GM21447 (cell line): ENCODE measurements at regions not wholly inside any gene's neighbourhood (a gene's known extent, or its start where the extent isn't known, plus 50 kb on each side); places are given as distances from the start of the nearest gene placed in this dataset.
A peak's percentile ranks its signal among the peaks of the same experiment; 100 is the strongest.

Experiments used
- ATAC-seq: cut with Tn5 transposase; IDR thresholded peaks from one replicate; pipeline ENCODE4 v1.9.1; 2021; ENCODE audit not compliant: unreplicated experiment

- no peak for ATAC-seq
Observed at GRCh38 chr20:4370851-4371250, 121.8 kb upstream of the ADRA1D start.

GRCh38 chr20:4369798-4370124 is 120.7 kb upstream of the ADRA1D start:
- peak; percentile 70 for ATAC-seq

- no peak for ATAC-seq
Observed at GRCh38 chr20:4369119-4369797, 120.2 kb upstream of the ADRA1D start.

GRCh38 chr20:4366076-4366475 is 117.0 kb upstream of the ADRA1D start:
- ATAC-seq = no peak

GRCh38 chr20:4358552-4358951 is 109.5 kb upstream of the ADRA1D start:
- ATAC-seq = no peak

- ATAC-seq = no peak
Observed at GRCh38 chr20:4352348-4352747, 103.3 kb upstream of the ADRA1D start.

- ATAC-seq = no peak
Observed at GRCh38 chr20:4350096-4350495, 101.0 kb upstream of the ADRA1D start.

GRCh38 chr20:4344670-4345069 is 95.6 kb upstream of the ADRA1D start:
- ATAC-seq = no peak

GRCh38 chr20:4342609-4343008 is 93.5 kb upstream of the ADRA1D start:
- no peak for ATAC-seq

- no peak for ATAC-seq
Observed at GRCh38 chr20:4341804-4342485, 92.9 kb upstream of the ADRA1D start.

GRCh38 chr20:4335722-4336121 is 86.6 kb upstream of the ADRA1D start:
- ATAC-seq = no peak

- no peak for ATAC-seq
Observed at GRCh38 chr20:4332121-4332860, 83.2 kb upstream of the ADRA1D start.

- no peak for ATAC-seq
Observed at GRCh38 chr20:4330011-4330410, 80.9 kb upstream of the ADRA1D start.

- no peak for ATAC-seq
Observed at GRCh38 chr20:4329232-4329631, 80.1 kb upstream of the ADRA1D start.

- no peak for ATAC-seq
Observed at GRCh38 chr20:4328541-4328940, 79.5 kb upstream of the ADRA1D start.

GRCh38 chr20:4327956-4328355 is 78.9 kb upstream of the ADRA1D start:
- ATAC-seq = no peak

GRCh38 chr20:4326195-4327065 is 77.3 kb upstream of the ADRA1D start:
- ATAC-seq = no peak

GRCh38 chr20:4325548-4326187 is 76.6 kb upstream of the ADRA1D start:
- no peak for ATAC-seq

GRCh38 chr20:4324611-4325243 is 75.6 kb upstream of the ADRA1D start:
- ATAC-seq = no peak

- ATAC-seq = no peak
Observed at GRCh38 chr20:4322499-4322898, 73.4 kb upstream of the ADRA1D start.
